GM21528 (cell line): ENCODE measurements at regions not wholly inside any gene's neighbourhood (a gene's known extent, or its start where the extent isn't known, plus 50 kb on each side); places are given as distances from the start of the nearest gene placed in this dataset.
"Not testable (repeated sequence)": the region's sequence is repeated elsewhere in the genome, so short reads cannot be mapped to it uniquely, and the experiment has no call there.

Experiments used
- ATAC-seq: cut with Tn5 transposase; IDR thresholded peaks from one replicate; pipeline ENCODE4 v1.9.1; 2021; ENCODE audit warnings: mild to moderate bottlenecking, moderate library complexity; ENCODE audit not compliant: unreplicated experiment, low FRiP score

- ATAC-seq = no peak
These were observed 91.2 kb upstream of the PAM start for GRCh38 chr5:102663749-102664530.

DNA sequence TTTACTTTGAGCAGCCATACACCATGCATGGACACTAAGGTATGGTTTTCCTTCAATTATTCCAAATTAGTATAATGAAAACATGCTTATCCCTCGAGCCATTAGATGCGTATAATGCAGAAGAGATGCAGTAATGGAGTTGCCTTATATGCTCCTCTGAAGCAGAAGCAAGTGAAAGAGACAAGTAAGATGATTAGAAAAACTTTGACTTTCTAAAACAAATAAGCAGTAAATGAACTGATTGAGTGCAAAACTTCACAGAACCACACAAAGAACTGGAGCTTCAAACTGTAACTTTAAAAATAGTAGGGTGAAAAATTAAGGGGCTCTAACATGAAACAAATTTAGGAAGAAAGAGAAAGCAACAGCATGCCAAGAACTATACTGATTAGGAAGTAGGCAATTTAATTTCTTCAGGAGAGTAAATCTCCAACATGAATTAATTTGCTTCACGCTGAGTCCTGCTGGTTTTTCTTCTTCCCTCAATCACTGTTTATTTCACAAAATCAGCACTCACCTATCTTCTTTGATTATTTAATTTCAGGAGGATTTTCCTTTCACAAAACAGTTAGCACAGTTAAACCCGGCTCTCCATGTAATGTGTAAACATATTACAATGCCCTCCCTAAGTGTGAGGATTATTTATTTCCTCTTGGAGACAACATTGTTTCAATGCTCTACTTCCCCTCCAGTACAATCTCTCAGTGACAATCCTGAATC is 90.3 kb upstream of the PAM start:
- no peak for ATAC-seq

DNA sequence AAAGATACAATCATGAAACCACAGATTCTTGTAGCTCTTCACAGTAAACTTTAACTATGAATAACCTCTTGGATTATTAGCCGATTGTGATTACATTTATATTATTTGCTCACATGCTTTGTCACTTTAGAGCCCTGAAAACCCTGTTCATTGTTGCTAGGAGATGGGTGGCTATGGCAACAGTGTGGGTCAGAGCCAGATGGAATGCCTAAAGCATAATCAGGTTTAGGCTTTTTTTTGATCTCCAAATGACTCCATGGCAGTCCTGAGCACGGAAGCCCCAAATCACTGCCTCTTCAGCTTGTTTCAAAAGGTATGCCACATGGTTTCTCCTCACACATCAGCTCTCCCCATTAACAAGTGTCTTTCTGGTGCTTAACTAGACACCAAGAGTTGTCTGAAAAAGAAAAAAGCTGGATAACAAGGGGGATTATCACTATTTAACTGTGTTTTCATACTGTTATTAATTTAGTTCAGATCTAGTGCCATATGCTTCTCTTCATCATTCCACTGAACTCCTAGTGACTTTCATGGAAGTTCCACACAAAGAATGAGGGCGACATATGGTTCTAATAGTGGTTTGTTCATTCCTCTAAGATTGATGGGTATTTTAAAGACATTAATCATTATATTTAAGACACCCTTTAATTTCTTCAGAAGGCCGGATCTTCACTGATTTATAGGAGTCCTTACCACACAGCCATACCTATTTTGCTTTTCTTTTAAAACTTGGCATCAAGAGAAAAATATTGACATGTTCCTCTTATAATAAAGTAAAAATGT is 88.8 kb upstream of the PAM start:
- no peak for ATAC-seq

DNA sequence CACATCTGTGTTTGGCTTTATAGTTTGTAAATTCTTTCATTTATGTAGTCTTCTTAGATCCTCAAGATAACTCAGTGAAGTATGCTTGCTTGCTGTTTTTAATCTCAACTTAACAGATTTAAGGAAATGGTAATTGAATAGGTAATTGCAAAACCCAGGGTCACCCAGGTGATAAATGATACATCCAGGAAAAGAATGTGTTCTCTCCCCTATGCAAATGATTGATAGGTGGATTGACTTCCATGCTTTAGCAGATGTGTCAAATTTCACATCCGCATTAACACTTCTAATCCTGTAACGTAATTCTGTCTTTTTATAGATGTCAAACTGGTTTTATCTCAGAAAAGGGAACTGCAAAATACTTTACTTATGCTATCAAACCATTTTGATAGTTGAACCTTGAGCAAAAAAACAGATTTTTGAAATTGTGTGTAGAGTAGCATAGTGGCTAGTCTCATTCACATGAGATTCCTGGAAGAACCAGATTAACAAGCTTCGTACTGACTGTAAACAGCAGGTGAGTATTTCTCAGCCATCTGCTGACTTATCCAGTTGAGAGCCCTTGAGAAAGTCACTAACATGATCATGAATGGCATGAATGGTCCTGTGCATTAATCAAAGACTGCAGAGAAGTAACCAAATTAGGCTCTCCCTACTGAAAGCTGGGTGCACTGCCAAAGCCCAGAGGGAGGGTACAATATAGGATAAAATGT is 86.7 kb upstream of the PAM start:
- no peak for ATAC-seq

- no peak for ATAC-seq
These were observed 84.8 kb upstream of the PAM start for GRCh38 chr5:102670224-102670836.

DNA sequence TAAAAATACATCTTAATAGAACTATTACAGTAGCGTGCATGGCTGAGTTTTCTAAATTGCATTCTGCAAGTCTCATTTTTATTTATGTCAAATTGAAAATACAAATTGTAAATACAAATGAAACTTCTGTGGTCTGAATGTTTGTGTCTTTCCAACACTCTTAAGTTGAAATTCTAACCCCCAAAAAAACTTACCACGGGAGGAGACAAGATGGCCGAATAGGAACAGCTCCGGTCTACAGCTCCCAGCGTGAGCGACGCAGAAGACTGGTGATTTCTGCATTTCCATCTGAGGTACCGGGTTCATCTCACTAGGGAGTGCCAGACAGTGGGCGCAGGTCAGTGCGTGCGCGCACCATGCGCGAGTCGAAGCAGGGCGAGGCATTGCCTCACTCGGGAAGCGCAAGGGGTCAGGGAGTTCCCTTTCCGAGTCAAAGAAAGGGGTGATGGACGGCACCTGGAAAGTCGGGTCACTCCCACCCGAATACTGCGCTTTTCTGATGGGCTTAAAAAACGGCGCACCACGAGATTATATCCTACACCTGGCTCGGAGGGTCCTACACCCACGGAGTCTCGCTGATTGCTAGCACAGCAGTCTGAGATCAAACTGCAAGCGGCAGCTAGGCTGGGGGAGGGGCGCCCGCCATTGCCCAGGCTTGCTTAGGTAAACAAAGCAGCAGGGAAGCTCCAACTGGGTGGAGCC is 83.9 kb upstream of the PAM start:
- ATAC-seq = not testable (repeated sequence)

DNA sequence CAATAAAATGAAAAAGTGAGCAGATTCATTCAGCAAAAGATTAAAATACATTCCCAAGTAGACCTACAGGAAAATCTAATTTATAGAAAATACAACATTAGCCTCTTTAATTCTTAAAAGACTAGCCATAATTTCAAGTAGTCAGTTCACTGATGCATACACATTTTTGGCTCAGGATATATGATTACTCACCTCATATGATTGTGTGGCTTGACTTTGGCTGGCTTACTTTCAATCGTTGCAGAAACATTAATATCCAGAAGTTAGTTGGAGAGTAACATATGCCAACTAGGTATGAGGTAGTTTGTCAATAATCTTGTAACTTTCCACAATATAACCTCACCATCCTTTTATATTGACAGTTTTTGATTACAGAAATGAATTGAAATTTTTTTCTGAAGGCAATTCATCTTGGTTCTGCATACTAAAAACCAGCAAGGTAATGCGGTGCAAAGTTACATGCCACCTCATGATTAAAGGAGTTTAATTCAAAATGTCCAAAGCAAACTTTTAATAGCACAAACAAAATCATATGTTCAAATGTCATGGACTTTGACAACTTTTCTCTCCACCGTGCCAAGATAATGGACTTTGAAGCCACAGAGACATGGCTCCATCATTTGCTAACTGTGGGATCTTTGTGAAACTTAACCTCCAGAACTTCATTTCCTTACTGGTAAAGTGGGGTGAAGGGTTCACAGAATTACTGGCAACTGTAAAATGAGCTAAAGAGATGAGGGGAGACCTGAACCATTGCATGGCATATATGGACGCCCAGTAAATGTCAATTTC is 76.6 kb upstream of the PAM start:
- ATAC-seq = no peak

DNA sequence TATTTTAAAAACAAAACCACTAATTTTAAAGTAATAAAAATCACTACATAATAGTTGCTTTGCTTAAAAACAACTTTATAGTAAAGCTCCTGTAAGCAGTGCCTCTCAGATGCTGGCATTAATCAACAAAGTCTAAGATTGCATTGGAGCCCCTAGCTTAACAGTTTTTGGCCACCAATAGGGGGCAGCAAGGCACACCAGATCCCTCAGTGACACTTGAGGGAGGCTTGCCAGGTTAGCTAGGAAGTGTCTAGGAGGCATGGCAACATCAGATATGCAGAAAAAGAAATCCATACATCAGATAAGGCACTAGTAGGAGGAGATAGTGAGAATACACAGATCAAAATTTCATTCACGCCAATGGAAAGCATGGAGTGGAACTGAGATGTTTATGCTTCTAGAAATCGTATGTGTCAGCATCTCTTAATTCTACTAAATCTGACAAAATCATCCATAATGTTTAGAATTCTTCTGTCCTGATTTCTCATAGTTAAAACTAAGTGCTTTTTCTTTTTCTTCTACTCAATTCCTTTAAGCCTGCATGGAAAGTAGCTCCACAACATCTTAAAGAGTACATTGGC is 73.6 kb upstream of the PAM start:
- ATAC-seq = peak; percentile 96

- ATAC-seq = no peak
These were observed 72.9 kb upstream of the PAM start for GRCh38 chr5:102682101-102682647.

DNA sequence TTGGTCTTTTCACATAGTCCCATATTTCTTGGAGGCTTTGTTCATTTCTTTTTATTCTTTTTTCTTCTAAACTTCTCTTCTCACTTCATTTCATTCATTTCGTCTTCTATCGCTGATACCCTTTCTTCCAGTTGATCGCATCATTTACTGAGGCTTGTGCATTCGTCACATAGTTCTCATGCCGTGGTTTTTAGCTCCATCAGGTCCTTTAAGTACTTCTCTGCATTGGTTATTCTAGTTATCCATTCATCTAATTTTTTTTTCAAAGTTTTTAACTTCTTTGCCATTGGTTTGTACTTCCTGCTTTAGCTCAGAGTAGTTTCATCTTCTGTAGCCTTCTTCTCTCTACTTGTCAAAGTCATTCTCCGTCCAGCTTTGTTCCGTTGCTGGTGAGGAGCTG is 67.0 kb upstream of the PAM start:
- not testable (repeated sequence) for ATAC-seq

GRCh38 chr5:102688581-102689342 is 66.3 kb upstream of the PAM start:
- ATAC-seq = not testable (repeated sequence)

GRCh38 chr5:102690910-102691309 is 64.2 kb upstream of the PAM start:
- ATAC-seq = no peak

DNA sequence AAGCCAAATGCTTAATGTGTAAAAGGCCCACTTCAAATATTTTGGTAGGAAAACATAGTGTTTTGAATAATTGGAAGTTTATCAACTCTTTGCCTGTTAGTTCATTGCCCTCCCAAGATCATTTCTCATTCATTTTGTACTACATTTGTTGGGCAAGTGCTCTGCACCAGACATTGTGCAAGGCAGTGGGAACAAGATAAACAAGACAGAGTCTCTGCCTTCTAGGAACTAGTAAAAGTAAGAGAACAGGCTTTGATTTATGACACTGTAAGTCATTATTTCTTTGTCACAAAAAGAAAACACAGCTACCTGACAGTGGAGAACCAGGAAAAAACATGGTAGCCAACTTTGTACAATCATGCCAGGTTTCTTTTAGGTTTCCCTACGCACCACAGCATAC is 63.7 kb upstream of the PAM start:
- ATAC-seq = no peak

DNA sequence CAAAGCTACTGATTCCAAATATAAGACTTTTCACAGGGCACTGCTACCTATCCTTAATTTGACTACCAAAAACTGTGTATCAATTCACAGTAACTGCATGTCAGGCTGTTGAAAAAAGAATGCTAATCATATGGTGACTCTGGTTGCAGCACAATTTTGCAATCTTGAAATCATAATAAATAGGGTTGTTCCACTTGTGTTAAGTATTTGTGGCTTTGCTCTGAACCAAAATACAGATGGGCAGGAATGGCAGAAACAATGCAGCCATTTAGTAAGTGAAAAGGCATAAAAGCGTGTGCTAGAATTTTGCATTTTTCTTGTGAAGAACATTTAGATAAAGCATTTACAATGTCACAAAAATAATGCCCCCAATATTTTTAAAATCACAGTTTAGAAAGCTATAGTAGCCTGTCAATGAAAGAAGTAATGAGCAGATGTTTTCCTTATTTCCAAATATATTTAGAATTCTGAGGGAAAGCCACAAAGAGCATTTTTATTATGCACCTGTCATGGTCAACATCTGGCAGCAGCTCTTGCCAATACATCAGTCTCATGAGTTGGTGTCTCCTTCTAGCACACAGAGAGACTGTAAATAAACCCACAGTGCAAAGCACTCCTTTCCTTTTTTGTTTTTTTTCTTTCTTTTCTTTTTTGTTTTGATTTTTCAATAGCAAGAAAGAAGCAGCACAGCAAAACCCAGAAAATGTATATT is 54.8 kb upstream of the PAM start:
- ATAC-seq = no peak

- ATAC-seq = no peak
These were observed 54.2 kb upstream of the PAM start for GRCh38 chr5:102700916-102701315.

DNA sequence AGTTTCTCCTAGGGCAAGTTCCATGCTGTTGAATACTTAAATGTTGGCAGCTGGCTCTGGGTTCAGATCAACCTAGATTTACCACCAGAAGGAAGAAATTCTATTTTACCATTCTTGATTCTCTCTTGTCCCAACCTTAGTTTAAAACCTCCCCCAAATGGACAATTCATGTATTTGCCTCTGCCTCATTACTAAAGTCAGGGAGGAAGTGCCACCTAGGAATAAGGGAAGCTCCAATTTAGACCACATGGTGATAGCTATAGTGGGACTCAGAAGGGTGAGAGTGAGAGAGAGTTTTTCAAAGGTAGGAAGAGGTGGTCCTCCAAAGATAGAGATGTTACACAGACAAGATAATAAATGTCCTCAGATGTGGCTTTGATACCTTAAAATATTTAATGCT is 53.4 kb upstream of the PAM start:
- ATAC-seq = no peak
